ENCODE measurements at regions not wholly inside any gene's neighbourhood (a gene's known extent, or its start where the extent isn't known, plus 50 kb on each side); places are given as distances from the start of the nearest gene placed in this dataset.
A peak's percentile ranks its signal among the peaks of the same experiment; 100 is the strongest.

- Mint-ChIP-seq H3K27me3 (no peaks in the 10 kb centered on the region), H3K9me3 (peaks cover 0 to 4% (median 0%) of the 10 kb centered on the region in 5 donors), H3K27ac (peak overlapping the region in 1 of 8 donors; percentile 93), H3K36me3 (peaks cover 4 to 6% (median 4%) of the 10 kb centered on the region in 3 donors), H3K4me1 (no peaks in the 10 kb centered on the region), H3K4me3 (no peak overlapping the region)
- no peaks in the 10 kb centered on the region for H3K27me3 ChIP-seq (ENCODE audit: insufficient read depth, low read length, poor library complexity, severe bottlenecking)
- H3K9me3 ChIP-seq (ENCODE audit: low read length) = no peaks in the 10 kb centered on the region
- no peak overlapping the region for H3K27ac ChIP-seq (ENCODE audit: low read depth, low read length)
- no peaks in the 10 kb centered on the region for H3K4me1 ChIP-seq (ENCODE audit: insufficient read depth, low read length)
- DNase-seq = no peak
- H3K4me3 ChIP-seq (ENCODE audit: low read length) = no peak overlapping the region
- ChIA-PET CTCF (no interaction called here), POLR2A (no interaction called here)
- H3K36me3 ChIP-seq (ENCODE audit: insufficient read depth, low read length) = no peaks in the 10 kb centered on the region
These were observed 54.5 kb upstream of the HNRNPA0 start for GRCh38 chr5:137808503-137809135.

GRCh38 chr5:137815202-137815990, 52.3 kb upstream of the MYOT start:
- DNase-seq = no peak
- Mint-ChIP-seq H3K27me3 (no peaks in the 10 kb centered on the region), H3K4me3 (no peak overlapping the region), H3K9me3 (peaks cover 0 to 4% (median 0%) of the 10 kb centered on the region in 5 donors), H3K36me3 (peaks cover 4 to 18% (median 6%) of the 10 kb centered on the region in 3 donors), H3K27ac (no peak overlapping the region), H3K4me1 (no peaks in the 10 kb centered on the region)
- Histone ChIP-seq H3K9me3 (ENCODE audit: low read length) (no peaks in the 10 kb centered on the region), H3K27me3 (ENCODE audit: insufficient read depth, low read length, poor library complexity, severe bottlenecking) (no peaks in the 10 kb centered on the region), H3K36me3 (ENCODE audit: insufficient read depth, low read length) (no peaks in the 10 kb centered on the region), H3K27ac (ENCODE audit: low read depth, low read length) (no peak overlapping the region), H3K4me1 (ENCODE audit: insufficient read depth, low read length) (no peaks in the 10 kb centered on the region), H3K4me3 (ENCODE audit: low read length) (no peak overlapping the region)
- POLR2A ChIA-PET = no interaction called here
- CTCF ChIA-PET = no interaction called here

Measured in CD8-positive, alpha-beta memory T cell (primary cell).